IPS DF 4.7 (cell line): ENCODE measurements at regions not wholly inside any gene's neighbourhood (a gene's known extent, or its start where the extent isn't known, plus 50 kb on each side); places are given as distances from the start of the nearest gene placed in this dataset.

Source experiments
- DNase-seq: peaks from one replicate; pipeline ENCODE4 v3.0.0-alpha.2; 2013; ENCODE audit warnings: low spot score; ENCODE audit errors: extremely low read depth

DNA sequence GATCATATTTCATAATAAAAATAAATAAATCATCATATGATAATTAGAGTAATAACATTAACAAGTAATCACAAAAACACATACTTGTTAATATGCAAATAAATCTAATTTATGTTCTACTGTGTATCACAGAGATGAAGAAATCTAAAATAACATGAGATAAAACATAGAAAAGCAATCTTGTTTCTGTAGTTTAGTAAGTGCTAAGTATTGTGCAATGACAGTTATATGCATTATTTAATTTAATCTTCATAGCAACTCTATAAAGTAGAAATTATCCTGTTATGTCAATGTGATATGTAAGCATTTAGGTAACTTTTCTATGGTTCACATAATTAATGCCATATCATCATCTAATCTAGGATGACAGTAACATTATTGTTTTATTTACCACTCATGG, 108.2 kb upstream of the KCNMB2 start:
- no peak for DNase-seq

DNA sequence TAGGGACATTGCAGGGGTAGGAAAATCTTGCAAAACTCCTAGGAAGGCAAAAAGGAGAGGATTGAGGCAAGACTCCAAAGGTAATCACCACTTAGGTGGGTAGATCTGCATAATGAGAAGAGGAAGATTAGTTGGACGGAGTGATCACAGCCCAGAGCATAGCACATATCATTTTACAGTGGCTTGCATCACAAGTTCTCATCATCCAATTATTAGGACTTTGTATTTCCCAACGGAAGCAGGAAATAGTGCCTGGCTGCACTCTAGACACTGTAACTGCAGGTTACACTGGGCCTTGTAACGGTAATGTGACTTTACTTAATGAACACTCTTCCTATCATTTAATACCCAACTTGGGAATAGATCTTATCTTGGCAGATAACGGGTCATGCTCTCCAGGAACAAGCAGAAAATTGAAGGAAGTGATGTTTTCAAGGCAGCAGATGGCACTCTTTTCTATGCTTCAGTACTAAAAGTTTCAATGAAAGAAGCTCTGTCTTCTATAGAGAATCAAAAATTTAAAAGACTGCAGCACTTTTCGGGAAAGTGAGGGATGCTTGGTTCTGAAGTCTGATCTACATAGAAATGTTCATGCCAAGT, 101.9 kb upstream of the KCNMB2 start:
- DNase-seq: no peak

DNA sequence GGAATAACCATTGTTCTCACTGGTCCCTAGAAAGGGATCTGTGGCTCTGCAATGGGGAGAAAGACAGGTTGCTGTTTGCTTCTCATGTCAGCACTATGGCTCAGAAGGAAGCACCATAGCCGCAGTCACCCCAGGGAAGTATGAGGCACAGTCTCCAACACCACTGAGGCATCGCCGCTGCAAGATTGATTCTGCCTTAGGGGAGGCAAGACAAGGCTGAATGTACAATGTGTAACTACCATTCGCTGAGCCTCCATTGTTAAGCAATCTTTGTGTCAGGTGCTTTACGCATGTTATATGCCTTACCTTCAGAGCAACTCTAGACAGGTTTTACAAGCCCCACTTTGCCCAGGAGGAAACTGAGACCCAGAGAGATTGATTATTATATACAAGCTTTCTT, 100.7 kb upstream of the KCNMB2 start:
- DNase-seq: no peak

DNA sequence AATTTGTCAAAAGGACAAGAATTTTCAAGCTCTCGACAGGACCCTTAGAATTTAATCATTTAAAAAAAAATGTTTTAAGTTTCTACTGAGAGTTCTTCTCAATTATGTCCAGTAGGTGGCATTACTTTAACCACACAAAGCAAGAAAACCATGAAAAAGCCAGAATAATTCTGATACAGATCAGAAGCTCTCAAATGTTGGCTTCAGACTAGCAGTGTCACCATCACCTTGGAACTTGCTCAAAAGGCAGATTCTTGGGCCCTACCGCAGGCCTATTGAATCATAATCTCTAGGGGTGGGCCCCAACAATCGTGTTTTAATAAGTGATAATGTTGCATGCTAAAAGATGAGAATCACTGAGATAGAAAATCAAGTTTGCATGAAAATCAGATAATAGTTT, 99.5 kb upstream of the KCNMB2 start:
- no peak for DNase-seq

DNA sequence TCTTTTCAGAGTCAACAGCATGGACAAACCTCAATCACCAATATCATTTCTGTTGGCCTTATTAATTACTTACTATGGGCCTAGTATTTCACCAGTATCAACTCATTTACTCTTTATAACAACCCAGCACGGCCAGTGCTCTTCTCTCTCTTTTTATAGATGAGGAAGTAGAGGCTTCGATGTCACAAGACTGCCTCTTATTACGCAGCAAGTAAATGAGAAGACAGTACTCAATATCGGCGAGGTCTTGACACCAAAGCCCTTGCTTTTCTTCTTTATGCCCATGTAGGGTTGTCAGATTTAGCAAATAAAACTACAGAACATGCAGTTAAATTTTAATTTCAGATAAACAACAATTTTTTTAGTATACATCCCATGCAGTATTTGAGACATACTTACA, 99.0 kb upstream of the KCNMB2 start:
- no peak for DNase-seq

DNA sequence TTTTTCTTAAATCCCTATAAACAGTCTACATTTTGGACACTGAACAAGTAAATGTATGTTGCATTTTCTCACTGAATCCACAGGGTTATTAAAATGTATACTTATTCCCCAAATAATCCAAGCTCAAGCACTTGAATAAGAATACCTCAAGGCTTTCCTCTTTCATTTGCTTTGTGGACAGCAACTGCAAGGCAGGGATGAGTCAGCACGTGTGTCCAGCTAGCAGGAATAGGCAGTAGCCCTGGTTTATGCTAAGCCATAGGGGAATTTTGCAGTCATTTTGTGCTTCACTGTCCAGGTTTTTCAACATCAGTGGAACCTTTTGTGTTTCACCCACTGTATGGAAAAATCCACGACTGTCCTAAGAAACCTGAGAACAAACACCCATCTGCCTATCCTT, 96.7 kb upstream of the KCNMB2 start:
- no peak for DNase-seq

DNA sequence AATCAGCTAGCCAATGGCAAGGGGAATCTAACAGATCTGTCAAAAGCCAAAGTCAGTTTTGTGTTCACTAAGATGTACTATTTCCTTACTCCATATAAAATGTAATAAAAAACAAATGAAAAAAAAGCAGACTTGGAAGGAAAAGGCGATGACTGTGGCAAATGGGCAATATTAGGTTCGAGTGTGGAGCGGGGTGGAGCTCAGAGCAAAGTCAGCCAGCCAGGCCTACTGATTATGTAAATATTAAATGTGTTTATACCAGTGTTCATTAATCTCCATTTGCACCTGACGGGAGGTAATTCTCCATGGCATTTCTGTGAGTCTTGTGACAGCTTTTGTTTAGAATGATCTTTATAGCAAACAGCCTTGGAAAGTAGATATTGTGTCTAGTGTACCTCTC, 96.2 kb upstream of the KCNMB2 start:
- DNase-seq: no peak

DNA sequence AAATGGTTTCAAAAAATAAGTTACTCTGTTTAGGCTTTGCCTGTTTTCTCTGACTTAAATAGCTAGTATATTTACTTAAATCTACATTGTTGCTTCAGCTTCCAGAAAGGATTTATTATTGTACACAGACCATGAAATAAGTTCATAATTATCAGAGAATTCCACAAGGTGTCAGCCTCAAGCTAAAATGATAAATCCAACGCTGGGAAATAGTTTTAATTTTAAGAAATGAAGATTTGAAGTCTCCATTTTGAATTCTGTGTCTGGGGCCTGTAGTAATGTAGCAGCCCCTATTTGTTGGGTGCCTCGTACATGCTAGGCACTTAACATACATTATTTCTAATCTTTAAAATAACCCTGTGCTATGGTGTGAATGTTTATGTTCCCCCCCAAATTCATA, 92.6 kb upstream of the KCNMB2 start:
- no peak for DNase-seq

DNA sequence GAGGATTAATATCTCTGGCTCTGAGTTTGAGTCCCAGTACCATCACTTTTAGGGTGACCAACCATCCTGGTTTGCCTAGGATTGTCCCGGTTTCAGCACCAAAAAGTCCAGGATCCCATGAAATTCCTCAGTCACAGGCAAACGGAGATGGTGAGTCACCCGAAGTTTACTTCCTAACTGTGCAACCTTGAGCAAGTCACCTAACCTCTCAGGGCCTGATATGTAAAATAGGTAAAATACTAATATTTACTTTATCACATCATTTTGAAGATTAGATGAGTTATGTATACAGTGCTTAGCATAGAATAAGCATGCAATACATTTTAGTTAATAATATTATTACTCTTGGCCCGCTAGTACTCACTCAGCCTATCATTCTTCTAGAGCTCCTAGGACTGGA, 91.1 kb upstream of the KCNMB2 start:
- no peak for DNase-seq

DNA sequence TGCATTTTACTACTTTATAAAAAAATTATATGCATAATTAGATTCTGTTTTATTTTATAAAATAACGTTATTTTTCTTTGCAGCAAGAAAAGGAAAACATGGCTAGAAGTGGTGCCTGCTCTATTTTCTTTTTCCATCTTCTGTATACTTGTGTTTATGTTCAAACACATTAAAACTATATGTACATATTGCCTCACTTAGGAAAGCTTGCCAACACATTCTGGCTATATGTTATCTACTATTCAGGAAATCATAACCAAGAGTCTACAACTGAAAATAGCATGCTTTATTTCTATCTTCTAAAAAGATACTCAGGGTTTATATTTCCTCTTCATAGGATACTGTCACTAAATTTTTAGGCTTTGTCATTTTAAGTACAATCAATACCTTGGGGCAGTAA, 90.2 kb upstream of the KCNMB2 start:
- DNase-seq: no peak

DNA sequence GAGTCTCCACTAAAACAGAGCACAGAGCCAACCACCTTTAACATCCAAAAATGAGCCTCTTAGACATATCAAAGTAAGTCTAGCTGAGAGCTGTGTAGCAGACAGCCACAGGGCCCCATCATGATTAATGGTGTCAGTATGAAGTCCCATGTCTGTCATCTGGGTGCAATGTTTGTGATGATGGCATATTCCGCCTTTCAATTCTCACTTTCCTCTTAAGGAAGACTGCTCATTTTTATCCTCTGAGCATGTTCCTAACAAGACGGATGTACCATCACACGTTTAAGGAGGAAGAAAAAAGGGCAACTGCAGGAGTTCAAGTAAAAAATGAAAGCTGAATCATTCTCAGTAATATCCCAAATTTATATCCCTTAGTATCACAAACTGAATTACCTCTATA, 85.8 kb upstream of the KCNMB2 start:
- no peak for DNase-seq

DNA sequence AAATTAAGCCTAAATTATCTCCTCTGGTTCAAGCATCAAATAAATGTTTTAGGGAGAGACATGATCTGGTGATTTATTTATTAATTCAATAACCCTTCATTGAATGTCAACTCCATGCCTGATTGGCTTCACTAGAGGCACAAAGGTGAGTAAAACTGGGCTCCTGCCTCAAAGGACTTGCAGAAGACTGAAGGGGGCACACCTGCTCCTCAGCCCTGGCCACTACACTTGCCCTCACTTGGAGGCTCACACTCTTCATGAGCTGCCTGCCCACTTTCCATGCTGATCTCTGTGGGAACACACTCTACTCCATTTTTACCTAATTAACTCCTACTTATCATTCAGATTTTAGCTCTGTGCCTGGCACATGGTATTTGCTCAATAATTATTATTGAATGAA, 84.4 kb upstream of the KCNMB2 start:
- DNase-seq: no peak

DNA sequence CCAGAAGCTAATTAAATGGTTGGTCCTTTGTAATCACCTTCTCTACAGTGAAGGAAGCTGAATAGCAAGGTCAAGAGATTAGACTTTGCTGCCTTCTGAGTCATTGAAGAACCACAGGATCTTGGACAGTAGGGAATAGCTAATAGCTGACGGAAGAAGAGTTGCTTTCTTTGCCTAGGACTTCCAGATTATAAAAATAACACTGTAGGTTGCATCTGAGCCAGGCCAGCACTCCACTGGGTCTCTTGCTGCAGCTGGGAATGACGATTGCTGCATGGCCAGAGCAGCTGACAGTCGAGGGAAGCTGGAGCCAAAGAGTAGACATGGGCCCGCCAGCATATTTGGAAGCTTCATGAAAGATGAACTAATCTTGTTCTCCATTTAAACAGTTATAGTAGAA, 81.5 kb upstream of the KCNMB2 start:
- DNase-seq: no peak

DNA sequence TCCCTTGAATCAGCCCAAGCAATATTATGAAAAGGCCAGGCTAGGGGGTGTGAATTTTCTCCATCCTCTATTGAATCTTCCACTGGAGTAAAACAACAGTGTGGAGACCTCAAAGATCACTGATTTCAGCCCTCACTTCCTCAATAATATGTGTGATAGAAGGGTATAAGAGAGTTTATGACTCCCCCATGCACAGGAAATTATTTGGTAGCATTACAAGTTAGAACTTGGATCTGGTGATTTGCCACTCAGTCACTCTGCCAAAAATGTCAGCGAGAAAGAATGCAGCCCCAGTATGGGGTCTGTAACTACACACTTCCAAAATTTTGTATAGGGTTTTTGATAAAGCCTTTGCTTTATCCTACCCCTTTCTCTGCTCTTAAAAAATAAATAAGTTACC, 81.0 kb upstream of the KCNMB2 start:
- no peak for DNase-seq

DNA sequence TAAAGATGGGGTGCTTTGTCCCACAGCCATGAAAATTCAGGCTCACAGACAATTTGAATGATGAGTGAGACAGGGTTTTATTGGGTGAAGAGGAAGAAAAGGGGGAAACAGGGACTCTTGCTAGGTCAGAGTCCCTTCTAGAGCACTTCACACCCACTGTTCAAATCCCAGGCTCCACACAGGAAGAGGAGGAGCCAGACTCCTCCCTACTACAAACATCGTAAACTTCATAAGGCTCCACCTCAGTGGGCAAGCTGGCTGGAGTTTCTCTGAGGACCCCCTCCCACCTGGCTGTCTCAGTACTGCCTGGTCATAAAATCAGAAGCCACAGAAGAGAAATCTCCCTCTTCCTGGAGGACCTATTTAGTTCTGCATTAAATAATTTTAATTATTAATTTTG, 80.3 kb upstream of the KCNMB2 start:
- DNase-seq: no peak

DNA sequence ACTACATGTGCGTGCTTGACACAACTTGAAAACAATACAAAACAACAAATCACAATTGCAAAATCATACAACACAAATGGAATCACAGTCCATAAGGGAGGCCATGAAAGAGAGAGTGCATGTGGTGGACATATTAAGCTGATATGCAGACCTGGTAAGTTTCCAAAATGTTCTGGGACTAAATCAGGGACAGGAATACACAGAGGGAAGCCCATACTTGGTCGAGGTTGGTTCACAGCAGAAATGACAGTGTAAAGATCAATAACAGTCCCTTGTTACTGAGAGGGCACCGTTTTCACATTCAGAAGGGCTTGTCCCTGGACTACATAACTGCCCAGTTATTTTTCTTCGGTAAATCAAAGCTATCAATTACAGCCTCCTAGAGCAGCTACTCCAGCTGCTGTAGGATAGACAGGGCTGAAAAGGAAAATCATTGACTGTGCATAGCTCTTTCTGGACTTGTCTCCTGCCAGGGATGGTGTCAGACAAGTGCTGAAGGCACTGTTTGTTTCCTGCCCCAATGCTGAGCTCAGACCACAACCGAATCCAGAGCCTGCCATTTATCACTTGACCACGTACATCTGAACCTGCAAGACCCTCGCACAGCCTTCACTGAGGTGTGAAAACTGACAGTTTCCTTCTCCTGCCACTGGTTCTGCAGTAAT, 79.5 kb upstream of the KCNMB2 start:
- no peak for DNase-seq

DNA sequence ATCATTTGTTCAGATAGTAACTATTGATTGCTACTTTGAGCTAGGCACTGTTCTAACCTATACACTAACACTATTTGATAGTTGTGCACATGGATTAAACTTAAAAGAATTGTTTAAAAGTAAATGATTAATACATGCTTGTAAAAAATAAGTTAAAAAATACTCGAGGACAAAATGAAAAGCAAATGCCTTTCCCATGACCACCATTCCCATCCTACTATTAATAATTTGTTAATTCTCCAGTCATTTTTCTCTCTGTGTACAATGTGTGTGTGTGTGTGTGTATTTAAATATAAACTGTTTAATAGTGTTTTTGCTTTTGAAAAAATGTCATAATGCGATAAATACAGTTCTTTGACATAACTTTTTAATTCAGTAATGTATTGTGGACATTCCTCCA, 78.7 kb upstream of the KCNMB2 start:
- DNase-seq: no peak

DNA sequence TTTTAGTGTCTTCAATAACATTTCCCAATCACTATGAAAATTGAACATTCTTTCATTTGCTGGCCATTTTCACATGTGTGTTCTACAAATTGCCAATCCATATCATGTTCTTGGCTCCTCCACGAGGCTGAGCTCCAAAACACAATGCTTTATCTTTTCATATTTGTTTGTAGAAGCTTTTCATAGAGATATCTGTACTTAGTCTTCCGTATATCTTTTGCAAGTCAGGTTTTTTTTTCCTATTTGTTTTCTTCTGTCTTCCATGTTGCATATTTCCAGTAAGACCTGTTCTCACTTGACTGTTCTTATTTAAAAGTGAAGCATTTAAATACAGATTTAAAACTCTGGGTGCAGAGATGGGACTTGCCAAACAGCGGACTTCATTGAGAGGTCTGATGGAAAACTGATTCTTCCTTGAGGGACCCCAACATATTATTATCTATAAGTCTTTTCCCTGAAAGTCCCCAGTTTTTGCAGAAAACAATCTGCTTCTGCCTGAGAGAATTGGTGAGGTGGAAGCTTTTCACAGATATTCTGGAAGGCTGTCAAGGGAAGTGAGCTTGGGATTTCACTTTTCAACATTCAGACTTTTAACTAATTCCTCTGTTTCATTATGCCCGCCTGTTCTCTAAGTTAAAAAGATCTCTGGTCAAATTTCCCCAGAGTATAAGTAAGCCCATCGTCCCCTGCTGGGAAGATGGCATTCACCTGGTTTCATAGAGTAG, 77.8 kb upstream of the KCNMB2 start:
- DNase-seq: no peak

DNA sequence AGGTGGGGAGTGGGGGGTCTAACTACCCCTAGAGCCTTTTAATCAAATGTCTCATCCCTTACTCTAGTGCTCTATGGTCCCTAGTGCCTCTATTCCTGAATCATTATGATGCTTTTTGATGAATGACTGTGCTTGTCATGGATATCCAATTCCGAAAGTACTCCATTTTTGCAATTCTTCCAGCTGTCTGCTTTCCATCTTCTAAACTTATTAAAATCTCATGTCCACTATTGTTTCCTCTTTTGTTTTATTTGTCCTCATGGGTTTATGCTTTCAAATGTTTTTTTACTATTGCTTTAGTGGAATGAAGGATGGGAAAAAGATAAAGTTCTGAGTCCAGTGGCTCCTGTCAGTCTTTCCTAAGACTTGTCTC, 77.2 kb upstream of the KCNMB2 start:
- DNase-seq: no peak

DNA sequence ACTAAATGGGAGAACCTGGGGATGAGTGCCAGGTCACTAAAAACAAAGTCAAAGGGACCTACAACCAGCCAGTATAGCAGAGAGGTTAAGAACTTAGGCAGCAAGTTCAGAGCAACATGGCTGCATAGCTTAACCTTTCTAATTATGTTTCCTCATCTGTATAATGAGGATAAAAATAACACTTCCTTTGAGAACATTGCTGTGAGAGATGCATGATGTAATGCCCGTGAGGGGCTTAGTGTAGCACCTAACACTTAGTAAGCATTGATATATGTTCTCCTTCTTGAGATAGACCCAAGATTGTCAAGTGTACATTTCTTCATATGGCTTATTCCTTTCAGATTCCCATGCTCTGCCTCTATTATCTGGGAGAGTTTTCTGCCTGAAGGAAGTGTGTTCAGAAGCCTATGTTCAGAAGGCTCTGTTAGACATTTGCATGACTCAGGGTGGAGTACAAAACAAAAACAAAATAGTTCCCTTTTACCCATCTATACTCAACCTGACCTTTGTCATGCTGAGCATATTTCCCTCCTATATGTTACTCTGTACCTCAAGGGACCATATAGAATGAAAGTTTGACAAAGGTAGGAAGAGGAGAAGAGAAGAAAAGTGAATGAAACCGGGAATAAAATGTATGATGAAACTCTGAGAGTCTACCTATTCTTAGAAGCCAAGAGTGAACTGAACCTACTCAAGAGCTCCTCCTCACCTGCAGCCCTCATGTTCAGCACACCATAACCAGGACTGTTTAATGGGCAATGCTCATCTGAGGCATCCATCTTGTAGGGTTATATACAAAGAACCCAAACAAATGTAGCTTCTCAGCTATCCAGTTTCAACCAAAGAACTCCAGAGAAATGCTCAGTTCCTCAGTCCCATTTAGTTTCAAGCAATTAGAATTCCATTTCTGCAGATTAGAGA, 70.7 kb upstream of the KCNMB2 start:
- no peak for DNase-seq

DNA sequence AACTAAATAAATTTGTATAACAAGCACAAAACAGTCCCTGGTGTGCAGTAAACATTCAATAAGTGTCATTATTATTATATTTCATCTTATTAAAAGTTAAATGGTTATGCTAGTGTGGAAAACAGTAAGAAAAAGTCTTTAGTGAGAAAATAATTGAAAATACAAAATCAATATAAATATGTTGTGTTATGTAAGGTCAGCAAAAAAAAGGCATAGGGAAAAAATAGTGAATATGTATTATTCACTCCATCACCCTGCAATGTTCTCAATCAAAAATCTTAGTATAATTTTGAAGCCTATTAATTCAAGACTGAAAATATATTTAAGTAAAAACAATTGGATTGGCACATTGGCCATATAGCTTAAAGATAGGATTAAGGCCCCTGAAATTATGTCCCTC, 63.3 kb upstream of the KCNMB2 start:
- no peak for DNase-seq

DNA sequence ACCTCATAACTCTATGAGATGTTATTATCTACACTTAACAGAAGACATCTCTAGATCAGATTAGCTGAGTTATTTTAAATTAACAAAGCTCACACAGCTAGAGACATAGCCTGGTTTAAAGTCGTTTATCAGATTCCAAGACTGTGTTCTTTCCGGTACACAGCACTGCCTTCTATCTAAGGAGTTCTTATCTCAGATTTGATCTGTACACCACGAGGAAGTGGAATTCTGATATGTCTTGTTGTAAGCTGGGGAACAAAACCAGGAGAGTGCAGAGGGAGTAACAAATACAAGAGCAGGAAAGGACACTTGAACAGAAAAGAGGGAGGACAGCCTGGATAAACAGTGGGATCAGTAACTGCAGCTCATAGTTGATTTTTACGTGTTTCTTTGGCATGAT, 61.7 kb upstream of the KCNMB2 start:
- no peak for DNase-seq
